Endothelial cell of umbilical vein (primary cell): ENCODE measurements at regions not wholly inside any gene's neighbourhood (a gene's known extent, or its start where the extent isn't known, plus 50 kb on each side); places are given as distances from the start of the nearest gene placed in this dataset.

ENCODE experiments used
- BruUV-seq: library from RNA; stranded (reverse); fragments of 400-500 nt; replicated peaks from 2 replicates; lab custom pipeline; 2021; lab: Mats Ljungman, UMichigan
- CTCF ChIA-PET: fragments of 300-600, 350-600 bp; sonication (Branson Sonifier 250); formaldehyde crosslinking; loops from one replicate; lab custom pipeline; 2021; ENCODE audit warnings: antibody characterized with exemption, inconsistent platforms; lab: Charles Lee
- POLR2A ChIA-PET: fragments of 300-600, 350-600 bp; sonication (Branson Sonifier 250); formaldehyde crosslinking; loops from one replicate; lab custom pipeline; 2021; ENCODE audit warnings: antibody characterized with exemption, inconsistent platforms; lab: Charles Lee
- DNase-seq: peaks from one replicate; pipeline ENCODE4 v3.0.0-alpha.2; 2011; ENCODE audit warnings: low read depth, low spot score
- FAIRE-seq: peaks from 2 replicates; lab custom pipeline; 2011; peaks lifted over from hg19 to GRCh38; lab: Jason Lieb, UNC
- H2AFZ ChIP-seq: 2 replicates; pipeline ENCODE4 v1.6.0; 2012; ENCODE audit warnings: low read depth, low read length, control low read depth, inconsistent platforms
- H3K27ac ChIP-seq: 2 replicates; pipeline ENCODE4 v1.5.1; 2011; ENCODE audit warnings: low read depth, mild to moderate bottlenecking, control low read depth, low read length, moderate library complexity; ENCODE audit not compliant: insufficient read depth
- H3K27me3 ChIP-seq, 2 experiments: 2 replicates each; pipeline versions ENCODE4 v1.6.0 to v1.6.1; 2011; ENCODE audit warnings: low read length in 2 of 2, mixed read lengths in 1 of 2; ENCODE audit not compliant: control insufficient read depth in 2 of 2, insufficient read depth in 2 of 2
- H3K36me3 ChIP-seq, 2 experiments: 2 replicates in 1 of 2; 3 replicates in 1 of 2; pipeline ENCODE4 v1.5.1; 2011; ENCODE audit warnings: low read length in 2 of 2, mild to moderate bottlenecking in 1 of 2, moderate library complexity in 1 of 2; ENCODE audit not compliant: control insufficient read depth in 2 of 2, insufficient read depth in 2 of 2; ENCODE audit errors: extremely low read depth in 1 of 2
- H3K4me1 ChIP-seq: 3 replicates; pipeline ENCODE4 v1.5.1; 2011; ENCODE audit warnings: mild to moderate bottlenecking, low read length; ENCODE audit not compliant: control insufficient read depth, insufficient read depth; ENCODE audit errors: extremely low read depth
- H3K4me2 ChIP-seq: 2 replicates; pipeline ENCODE4 v1.6.1; 2011; ENCODE audit warnings: low read length, control low read depth, mixed read lengths; ENCODE audit not compliant: insufficient read depth
- H3K4me3 ChIP-seq, 3 experiments: fragments of 200-600 bp in 1 of 3; sonication (generic), shearing (Covaris generic) in 1 of 3; replicated peaks in 1 of 3; 2 replicates each; pipeline ENCODE4 v1.5.1; 2011 to 2016; ENCODE audit warnings: control low read depth in 3 of 3, low read length in 3 of 3, mild to moderate bottlenecking in 2 of 3, inconsistent platforms in 1 of 3, low read depth in 1 of 3, moderate library complexity in 1 of 3; ENCODE audit not compliant: insufficient read depth in 1 of 3
- H3K79me2 ChIP-seq: 2 replicates; pipeline ENCODE4 v1.6.0; 2012; ENCODE audit warnings: low read length, inconsistent platforms; ENCODE audit not compliant: control insufficient read depth, insufficient read depth
- H3K9ac ChIP-seq: replicated peaks from 2 replicates; pipeline ENCODE3; 2011; ENCODE audit warnings: low read length, control low read depth; ENCODE audit not compliant: insufficient read depth; ENCODE audit errors: extremely low read depth
- H3K9me1 ChIP-seq: replicated peaks from 3 replicates; pipeline ENCODE4 v1.6.0; 2011; ENCODE audit warnings: mild to moderate bottlenecking, low read length; ENCODE audit not compliant: control insufficient read depth, insufficient read depth; ENCODE audit errors: extremely low read depth
- H3K9me3 ChIP-seq: replicated peaks from 2 replicates; pipeline ENCODE4 v1.5.1; 2012; ENCODE audit warnings: low read length, inconsistent platforms; ENCODE audit not compliant: control insufficient read depth, insufficient read depth
- H4K20me1 ChIP-seq: replicated peaks from 2 replicates; pipeline ENCODE3; 2011; ENCODE audit warnings: mild to moderate bottlenecking, low read length; ENCODE audit not compliant: control insufficient read depth, insufficient read depth; ENCODE audit errors: extremely low read depth
- CTCF ChIP-seq, 2 donors: IDR thresholded peaks; 1 replicate in 1 of 2; 2 replicates in 1 of 2; pipeline ENCODE4 v1.5.1; 2011; ENCODE audit warnings: low read length in 2 of 2, mild to moderate bottlenecking in 2 of 2, moderate library complexity in 2 of 2, control low read depth in 1 of 2, inconsistent platforms in 1 of 2, low read depth in 1 of 2; ENCODE audit not compliant: insufficient read depth in 1 of 2; ENCODE audit errors: extremely low read depth in 1 of 2
- EZH2 ChIP-seq: IDR thresholded peaks from 2 replicates; pipeline ENCODE4 v1.6.1; 2012; ENCODE audit warnings: borderline replicate concordance, low read depth, mild to moderate bottlenecking, moderate library complexity, low read length, inconsistent platforms; ENCODE audit not compliant: severe bottlenecking
- FOS ChIP-seq: IDR thresholded peaks from 2 replicates; pipeline ENCODE4 v1.6.1; 2011; ENCODE audit warnings: mild to moderate bottlenecking, low read length, moderate library complexity, borderline replicate concordance; ENCODE audit not compliant: insufficient read depth
- GATA2 ChIP-seq: IDR thresholded peaks from 2 replicates; pipeline ENCODE4 v1.7.0; 2011; ENCODE audit warnings: low read depth, mild to moderate bottlenecking, moderate library complexity, mixed read lengths, low read length; ENCODE audit not compliant: insufficient read length, insufficient read depth
- JUN ChIP-seq: IDR thresholded peaks from 2 replicates; pipeline ENCODE4 v1.6.1; 2011; ENCODE audit warnings: borderline replicate concordance, low read depth; ENCODE audit not compliant: insufficient read length, insufficient read depth
- MAX ChIP-seq: IDR thresholded peaks from 2 replicates; pipeline ENCODE4 v1.6.1; 2011; ENCODE audit not compliant: insufficient read depth, insufficient read length
- MYC ChIP-seq: IDR thresholded peaks from one replicate; pipeline ENCODE4 v1.6.1; 2011; ENCODE audit warnings: mild to moderate bottlenecking, low read depth, low read length
- POLR2A ChIP-seq: IDR thresholded peaks from 2 replicates; pipeline ENCODE4 v1.6.1; 2012; ENCODE audit warnings: low read depth, mild to moderate bottlenecking, control low read depth, low read length
- POLR2AphosphoS5 ChIP-seq: IDR thresholded peaks from 2 replicates; pipeline ENCODE4 v1.6.1; 2012; ENCODE audit warnings: low read depth, mild to moderate bottlenecking, control low read depth, low read length, moderate library complexity; ENCODE audit not compliant: insufficient read depth
- dilution Hi-C: fragments of 300-500 bp; cut with MboI; formaldehyde crosslinking; loops from one replicate; pipeline ENCODE4 v1.15.0; 2019; ENCODE audit warnings: low sequenced_read_pairs; ENCODE audit not compliant: extremely low pct_ligation_motif_present
- intact Hi-C: fragments of 100-400 bp; cut with micrococcal nuclease; formaldehyde crosslinking; loops from one replicate; pipeline ENCODE4 v1.10.0; 2022

DNA sequence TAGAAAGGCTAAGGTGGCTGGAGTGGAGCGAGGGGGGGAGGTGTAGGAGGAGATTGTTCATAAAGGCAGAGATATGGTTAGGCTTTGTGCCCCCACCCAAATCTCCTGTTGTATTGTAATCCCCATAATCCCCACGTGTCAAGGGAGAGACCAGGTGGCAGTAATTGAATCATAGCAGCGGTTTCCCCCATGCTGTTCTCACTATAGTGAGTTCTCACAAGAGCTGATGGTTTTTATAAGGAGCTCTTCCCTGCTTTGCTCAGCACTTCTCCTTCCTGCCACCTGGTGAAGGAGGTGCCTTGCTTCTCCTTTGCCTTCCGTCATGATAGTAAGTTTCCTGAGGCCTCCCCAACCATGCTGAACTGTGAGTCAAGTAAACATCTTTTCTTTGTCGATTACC lies 64.7 kb upstream of the CFAP161 start:
- H3K79me2 ChIP-seq = no peaks in the 10 kb centered on the region
- CTCF ChIA-PET = interaction anchor here (0.5 to 2.7 kb wide), 10 partner anchors 8 to 197 kb away, joined by 3 to 13 read pairs (median 5); partner anchors contain the start of gene TLNRD1
- H3K27me3 ChIP-seq = no peaks in the 10 kb centered on the region
- H3K36me3 ChIP-seq = no peaks in the 10 kb centered on the region
- H3K9me3 ChIP-seq = no peaks in the 10 kb centered on the region
- POLR2A ChIA-PET = no interaction called here
- no TSS peak for BruUV-seq
- H3K9ac ChIP-seq = no peak overlapping the region
- H3K4me1 ChIP-seq = peaks cover 16% of the 10 kb centered on the region
- H3K27ac ChIP-seq = no peak overlapping the region
- dilution Hi-C loops = no loop called here
- no peak for DNase-seq
- H3K4me3 ChIP-seq = no peak overlapping the region
- no peak for TF ChIP-seq POLR2AphosphoS5
- no peak for TF ChIP-seq CTCF (IDR thresholded peaks at IDR 0.05; ENCODE audit: extremely low read depth in 1 of 2, insufficient read depth in 1 of 2, low read depth in 1 of 2, low read length in 2 of 2)
- TF ChIP-seq MAX = no peak
- TF ChIP-seq GATA2 = no peak
- TF ChIP-seq FOS = no peak
- TF ChIP-seq JUN = no peak
- TF ChIP-seq EZH2 = no peak
- no peak for TF ChIP-seq POLR2A
- no peak for TF ChIP-seq MYC
- no peak for FAIRE-seq
- H2AFZ ChIP-seq = no peak overlapping the region
- H4K20me1 ChIP-seq = no peaks in the 10 kb centered on the region
- intact Hi-C loops = loop anchor here (2.0 kb wide), 1 partner anchor 47 kb away; no protein-coding TSS in a partner anchor
- H3K4me2 ChIP-seq = no peak overlapping the region
- no peaks in the 10 kb centered on the region for H3K9me1 ChIP-seq
